Loucy (cell line): ENCODE measurements at regions not wholly inside any gene's neighbourhood (a gene's known extent, or its start where the extent isn't known, plus 50 kb on each side); places are given as distances from the start of the nearest gene placed in this dataset.

Experiments used
- CTCF ChIP-seq: fragments of 200-600 bp; sonication (generic); conservative IDR thresholded peaks from 2 replicates; pipeline ENCODE4 v1.5.1; 2014; ENCODE audit warnings: mild to moderate bottlenecking, antibody characterized with exemption, low read length
- EZH2phosphoT487 ChIP-seq: fragments of 200-600 bp; IDR thresholded peaks from 2 replicates; pipeline ENCODE4 v1.6.1; 2018; ENCODE audit warnings: antibody characterized with exemption, mild to moderate bottlenecking, moderate library complexity, borderline replicate concordance

GRCh38 chr2:12236136-12236844, 480.4 kb upstream of the TRIB2 start:
- TF ChIP-seq CTCF: no peak
- TF ChIP-seq EZH2phosphoT487: no peak
